Activated effector memory CD4-positive, alpha-beta T cell treated with anti-CD3 and anti-CD28 coated beads, Interleukin-2, amount 50 U/mL, for 16 hours (primary cell): ENCODE measurements at regions not wholly inside any gene's neighbourhood (a gene's known extent, or its start where the extent isn't known, plus 50 kb on each side); places are given as distances from the start of the nearest gene placed in this dataset.
"Not testable (repeated sequence)": the region's sequence is repeated elsewhere in the genome, so short reads cannot be mapped to it uniquely, and the experiment has no call there.

Experiments
- DNase-seq: peaks from one replicate; pipeline ENCODE4 v3.0.0-alpha.2; 2020

DNA sequence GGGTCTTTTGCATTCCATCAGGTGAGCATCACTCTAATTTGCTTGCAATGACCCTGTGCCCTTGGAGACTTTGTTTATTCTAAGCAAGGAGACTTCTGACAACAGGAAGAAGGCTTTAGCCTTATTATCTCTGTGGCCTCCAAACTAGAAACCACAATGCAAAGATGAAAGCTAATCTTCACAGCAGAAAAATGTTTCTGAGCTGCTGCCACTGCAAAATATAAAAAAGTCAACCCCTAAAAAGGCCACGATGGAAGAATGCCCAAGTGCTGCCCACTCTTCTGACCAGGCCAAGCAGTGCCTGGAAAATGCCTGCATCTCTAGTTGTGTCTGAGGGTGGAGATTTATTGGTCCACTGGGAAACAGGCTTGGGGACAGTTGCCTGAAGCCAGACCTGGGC lies 299.9 kb downstream of the C7orf25 start:
- DNase-seq: no peak

- DNase-seq: no peak
These were observed 300.5 kb downstream of the C7orf25 start for GRCh38 chr7:42611289-42611928.

GRCh38 chr7:42606193-42606905 lies 305.5 kb downstream of the C7orf25 start:
- DNase-seq: no peak

DNA sequence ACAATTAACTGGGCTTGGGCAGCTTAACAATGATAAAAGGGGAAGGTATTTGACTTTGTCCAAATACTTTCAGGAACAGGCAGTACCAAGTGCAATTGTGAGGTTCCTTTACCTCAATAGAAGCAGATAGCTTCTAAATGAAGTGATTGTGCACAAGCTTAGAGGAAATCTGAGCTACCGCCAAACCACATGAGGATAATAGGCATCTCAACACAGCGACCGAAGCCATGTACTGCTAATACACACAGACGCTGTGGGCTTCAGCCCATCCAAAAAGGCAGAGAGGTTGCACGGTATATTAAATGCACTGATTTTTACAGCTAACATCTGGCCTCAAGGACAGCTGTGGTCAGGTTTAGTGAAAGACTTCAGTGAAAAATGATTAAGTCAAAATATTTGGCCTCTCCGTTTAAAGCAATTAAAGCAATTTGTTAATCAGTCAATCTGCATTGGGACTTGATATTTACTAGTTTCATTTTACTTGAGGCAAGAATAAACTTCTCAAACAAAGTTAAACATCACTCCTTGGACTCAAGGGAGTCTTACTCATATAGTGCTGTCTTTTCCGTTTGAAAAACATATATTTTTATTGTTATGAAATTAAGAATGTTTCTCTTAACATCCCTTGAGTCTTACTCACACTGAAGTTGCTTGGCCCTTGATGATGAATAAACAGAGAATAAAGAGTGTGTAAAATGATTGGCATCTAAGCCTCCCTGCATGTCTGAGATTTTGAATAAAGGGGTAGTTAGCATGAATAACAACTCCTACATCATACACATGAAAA lies 306.3 kb downstream of the C7orf25 start:
- DNase-seq: no peak

GRCh38 chr7:42603496-42603895 lies 308.4 kb downstream of the C7orf25 start:
- DNase-seq: no peak

GRCh38 chr7:42597300-42597699 lies 314.6 kb downstream of the C7orf25 start:
- DNase-seq: no peak

DNA sequence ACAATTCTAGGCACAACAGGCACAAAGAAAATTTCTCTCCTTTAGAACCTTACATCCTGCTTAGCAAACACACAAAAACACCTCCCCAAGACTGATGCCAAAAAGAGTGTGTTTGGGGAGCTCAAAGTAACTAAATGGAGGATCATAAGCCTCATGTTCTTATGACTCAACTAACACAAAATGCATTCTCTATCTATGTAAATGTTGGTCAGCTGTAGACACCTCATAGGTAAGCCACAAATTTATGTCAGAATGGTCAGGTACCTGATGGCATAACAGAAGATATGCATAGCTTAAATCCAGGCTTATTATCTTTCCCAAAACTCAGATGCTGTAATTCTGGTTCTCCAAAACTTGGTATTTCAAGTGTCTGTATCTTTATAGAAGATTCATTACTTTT lies 315.1 kb downstream of the C7orf25 start:
- DNase-seq: no peak

DNA sequence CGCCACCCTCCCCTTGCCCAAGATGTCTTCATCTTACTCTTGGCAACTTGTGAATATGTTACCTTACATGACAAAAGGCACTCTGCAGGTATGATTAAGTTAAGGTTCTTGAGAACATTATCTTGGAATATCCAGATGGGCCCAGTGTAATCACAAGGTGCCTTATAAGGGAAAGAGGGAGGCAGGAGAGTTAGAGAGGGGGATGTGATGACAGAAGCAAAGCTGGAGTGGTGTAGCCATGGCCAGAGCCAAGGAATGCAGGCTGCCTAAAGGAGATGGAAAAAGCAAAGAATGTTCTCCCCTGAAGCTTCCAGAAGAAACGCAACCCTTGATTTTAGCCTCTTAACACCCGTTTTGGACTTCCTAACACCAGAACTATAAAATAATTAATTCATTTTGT lies 318.0 kb downstream of the C7orf25 start:
- DNase-seq: no peak

- no peak for DNase-seq
These were observed 321.0 kb downstream of the C7orf25 start for GRCh38 chr7:42590771-42591310.

DNA sequence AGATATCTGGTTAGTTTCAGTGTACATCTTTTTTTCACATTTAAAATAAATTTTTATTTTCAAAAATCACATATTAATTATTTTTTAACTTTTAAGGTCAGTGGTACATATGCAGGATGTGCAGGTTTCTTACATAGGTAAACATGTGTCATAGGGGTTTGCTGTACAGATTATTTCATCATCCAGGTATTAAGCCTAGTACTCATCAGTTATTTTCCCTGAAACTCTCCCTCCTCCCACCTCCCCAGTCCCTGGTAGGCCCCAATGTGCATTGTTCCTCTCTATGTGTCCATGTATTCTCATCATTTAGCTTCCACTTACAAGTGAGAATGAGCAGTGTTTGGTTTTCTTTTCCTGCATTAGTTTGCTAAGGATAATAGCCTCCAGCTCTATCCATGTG lies 323.0 kb downstream of the C7orf25 start:
- DNase-seq: no peak

- no peak for DNase-seq
These were observed 324.1 kb downstream of the C7orf25 start for GRCh38 chr7:42587806-42588205.

DNA sequence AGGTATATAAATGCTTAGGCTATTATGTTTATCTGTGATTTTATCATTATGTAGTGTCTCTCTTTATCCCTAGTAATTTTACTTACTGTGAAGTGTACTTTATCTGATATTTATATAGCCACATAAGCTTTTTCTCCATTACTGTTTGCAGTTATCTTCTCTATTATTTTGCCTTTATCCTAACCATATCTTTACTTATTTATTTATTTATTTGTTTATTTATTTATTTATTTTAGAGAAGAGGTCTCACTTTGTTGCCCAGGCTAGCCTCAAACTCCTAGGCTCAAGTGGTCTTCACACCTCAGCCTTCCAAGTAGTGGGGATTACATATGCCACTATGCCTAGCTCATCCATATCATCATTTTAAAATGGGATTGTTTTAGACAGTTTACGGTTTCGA lies 331.8 kb downstream of the C7orf25 start:
- no peak for DNase-seq

DNA sequence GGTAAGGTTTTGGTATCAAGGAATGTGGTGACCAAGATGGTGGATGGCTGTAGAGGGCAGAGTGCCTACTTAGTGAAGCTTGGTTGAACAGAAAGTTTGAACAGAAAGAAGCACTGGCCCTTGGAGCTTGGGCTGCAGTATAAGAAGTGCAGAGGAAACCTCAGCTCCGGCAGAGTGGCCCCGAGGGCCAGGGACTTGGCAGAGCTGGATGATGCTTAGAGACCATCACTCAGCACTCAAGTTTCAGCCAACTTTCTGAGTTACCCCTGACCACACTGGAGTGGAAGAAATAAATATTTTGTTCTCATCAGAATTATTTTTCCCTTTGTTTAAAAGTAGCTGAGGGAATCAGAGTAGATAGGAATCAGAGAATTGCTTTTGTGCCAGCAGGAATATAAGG lies 336.7 kb downstream of the C7orf25 start:
- no peak for DNase-seq

- no peak for DNase-seq
These were observed 337.2 kb downstream of the C7orf25 start for GRCh38 chr7:42574685-42575084.

- no peak for DNase-seq
These were observed 337.1 kb upstream of the GLI3 start for GRCh38 chr7:42573881-42574672.

GRCh38 chr7:42572561-42572960 lies 335.6 kb upstream of the GLI3 start:
- no peak for DNase-seq

DNA sequence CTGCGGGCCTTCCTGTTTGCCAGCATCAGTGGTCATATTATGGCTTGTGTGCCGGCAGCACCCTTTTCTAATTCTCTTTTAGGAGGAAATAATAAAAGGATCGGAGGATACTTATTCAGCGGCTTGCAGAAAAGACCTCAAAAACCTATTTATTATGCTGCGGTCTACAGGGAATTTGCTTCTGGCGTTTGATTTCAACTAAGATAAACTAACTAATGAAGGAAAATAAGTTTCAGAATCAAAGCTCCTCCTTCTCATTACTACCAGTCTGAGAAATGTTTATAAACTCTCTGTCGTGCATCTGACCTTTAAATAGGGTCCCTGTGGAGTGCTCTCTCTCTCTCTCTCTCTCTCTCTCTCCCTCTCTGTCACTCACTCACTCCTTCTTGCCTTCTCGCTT lies 335.0 kb upstream of the GLI3 start:
- DNase-seq: no peak

DNA sequence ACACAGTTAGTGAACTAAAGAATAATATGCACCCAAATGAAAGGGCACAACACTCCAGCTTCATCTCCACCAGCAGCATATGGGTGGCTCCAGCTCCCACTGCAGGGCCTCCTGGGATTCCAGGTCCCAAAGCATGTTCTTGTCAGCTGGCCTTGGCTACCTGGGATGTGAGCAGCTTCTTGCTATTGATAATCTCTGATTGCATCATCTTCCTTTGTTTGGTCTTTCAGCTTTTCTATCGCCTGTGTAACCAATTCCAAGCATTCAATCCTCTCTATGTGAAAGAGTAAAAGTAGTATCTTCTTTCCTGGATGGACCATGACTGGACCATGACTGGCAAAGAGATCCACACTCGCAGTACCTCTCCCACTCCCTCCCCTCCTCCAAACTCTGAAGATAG lies 333.9 kb upstream of the GLI3 start:
- DNase-seq: no peak

GRCh38 chr7:42567051-42567450 lies 330.0 kb upstream of the GLI3 start:
- no peak for DNase-seq

DNA sequence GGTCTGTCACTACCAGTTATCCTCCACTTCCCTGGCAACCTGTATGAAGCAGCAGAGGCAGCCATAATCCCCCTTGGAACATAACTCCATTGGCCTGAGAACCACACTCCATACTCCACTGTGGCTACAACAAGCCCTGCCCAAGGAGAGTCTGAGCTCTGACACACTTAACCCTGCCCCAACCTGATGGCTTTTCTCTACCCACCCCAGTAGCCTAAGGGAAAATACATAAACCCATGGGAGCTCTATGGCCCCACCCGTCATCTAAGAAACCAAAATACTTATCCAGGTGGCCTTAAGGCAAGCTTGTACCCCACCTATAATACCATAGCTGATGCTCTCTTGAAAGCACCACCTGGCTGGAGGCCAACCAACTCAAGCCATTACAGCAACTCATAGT lies 324.8 kb upstream of the GLI3 start:
- no peak for DNase-seq

GRCh38 chr7:42560866-42561265 lies 323.9 kb upstream of the GLI3 start:
- DNase-seq: no peak

GRCh38 chr7:42554932-42555331 lies 317.9 kb upstream of the GLI3 start:
- DNase-seq: not testable (repeated sequence)

DNA sequence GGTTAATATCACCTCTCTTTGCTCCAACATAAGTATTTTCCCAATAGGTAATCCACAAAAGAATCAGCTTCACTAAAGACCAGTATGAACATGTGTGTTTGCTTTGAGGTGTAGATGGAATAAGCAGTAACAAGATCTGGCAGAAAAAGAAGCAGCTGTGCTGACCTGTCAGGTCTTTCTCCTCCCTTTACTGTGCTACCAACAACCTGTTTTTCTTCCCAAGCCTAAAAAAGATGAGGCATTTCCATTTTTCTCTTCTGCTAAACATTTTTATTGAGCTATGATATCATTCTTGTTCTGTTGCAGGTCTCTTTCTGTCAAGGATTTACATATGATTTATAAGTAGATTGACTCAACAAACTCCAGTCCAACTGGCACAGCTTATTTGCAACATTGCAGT lies 315.2 kb upstream of the GLI3 start:
- no peak for DNase-seq
